Uterus (tissue), 3 donors: ENCODE measurements at regions not wholly inside any gene's neighbourhood (a gene's known extent, or its start where the extent isn't known, plus 50 kb on each side); places are given as distances from the start of the nearest gene placed in this dataset.
"Not testable (repeated sequence)": the region's sequence is repeated elsewhere in the genome, so short reads cannot be mapped to it uniquely, and the experiment has no call there.

Experiments
- DNase-seq, 2 donors: peaks; one replicate each; pipeline ENCODE4 v3.0.0-alpha.2; 2019 to 2020
- H3K27ac ChIP-seq, 2 donors: fragments of 200-600 bp; sonication (generic); 1 replicate in 1 of 2; 2 replicates in 1 of 2; pipeline ENCODE4 v1.5.1; 2016 to 2018
- H3K27me3 ChIP-seq, 2 donors: fragments of 200-600 bp; sonication (generic); one replicate each; pipeline ENCODE4 v1.5.1; 2018 to 2019; ENCODE audit warnings: control low read depth in 1 of 2
- H3K36me3 ChIP-seq, 2 donors: fragments of 200-600 bp; sonication (generic); one replicate each; pipeline ENCODE4 v1.5.1; 2019; ENCODE audit warnings: control low read depth in 1 of 2
- H3K4me1 ChIP-seq, 2 donors: fragments of 200-600 bp; sonication (generic); one replicate each; pipeline ENCODE4 v1.5.1; 2018 to 2019; ENCODE audit warnings: control low read depth in 1 of 2
- H3K4me3 ChIP-seq, 2 donors: fragments of 200-600 bp; sonication (generic); 1 replicate in 1 of 2; 2 replicates in 1 of 2; pipeline ENCODE4 v1.5.1; 2018 to 2019; ENCODE audit warnings: mild to moderate bottlenecking in 1 of 2
- H3K9me3 ChIP-seq, 2 donors: fragments of 200-600 bp; sonication (generic); one replicate each; pipeline ENCODE4 v1.5.1; 2019; ENCODE audit warnings: control low read depth in 1 of 2
- CTCF ChIP-seq, 4 experiments: fragments of 200-600 bp in 2 of 4; fragments of 450-650 bp in 2 of 4; sonication (generic) in 2 of 4; IDR thresholded peaks; one replicate each; pipeline ENCODE4 v1.5.1; 2016 to 2019; ENCODE audit warnings: antibody characterized with exemption in 4 of 4, mild to moderate bottlenecking in 2 of 4, moderate library complexity in 1 of 4
- POLR2A ChIP-seq, 2 donors: fragments of 450-650 bp; IDR thresholded peaks; one replicate each; pipeline ENCODE4 v1.6.1; 2016; ENCODE audit warnings: antibody characterized with exemption in 2 of 2, mild to moderate bottlenecking in 1 of 2, moderate library complexity in 1 of 2
- intact Hi-C: fragments of 100-400 bp; cut with DNase I; formaldehyde crosslinking; loops from one replicate; pipeline ENCODE4 v1.15.1; 2023; ENCODE audit warnings: low total_unique reads
- donor health status: DM: yes; HTN: yes; CAD: no.

GRCh38 chr4:84312426-84313012 is 186.6 kb downstream of the NKX6-1 start:
- TF ChIP-seq POLR2A (IDR thresholded peaks at IDR 0.05) (no peak), CTCF (IDR thresholded peaks at IDR 0.05) (no peak)
- no peak overlapping the region for H3K27ac ChIP-seq
- no peaks in the 10 kb centered on the region for H3K27me3 ChIP-seq

DNA sequence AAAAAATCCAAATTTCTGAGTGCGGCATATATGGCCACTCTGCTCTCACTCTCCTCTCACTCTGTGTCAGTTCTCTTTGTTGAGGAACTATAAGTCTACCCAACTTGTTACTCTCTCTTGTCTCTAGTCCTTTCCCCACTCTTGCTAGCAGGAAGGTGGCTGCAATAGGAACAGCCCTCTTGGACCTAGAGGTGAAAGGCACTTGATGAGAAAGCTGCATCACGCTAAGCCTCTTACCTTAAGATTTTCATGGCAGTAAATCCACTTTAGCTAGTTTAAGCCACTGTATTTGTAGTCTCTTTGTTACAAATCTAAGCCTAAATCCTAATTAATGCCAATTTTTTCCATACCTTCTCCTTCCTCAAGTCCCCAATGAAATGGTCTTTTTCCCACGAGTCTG is 189.9 kb downstream of the NKX6-1 start:
- intact Hi-C loops, result no loop called here
- Histone ChIP-seq H3K4me1 (no peaks in the 10 kb centered on the region), H3K27me3 (no peaks in the 10 kb centered on the region), H3K36me3 (no peaks in the 10 kb centered on the region), H3K9me3 (no peaks in the 10 kb centered on the region), H3K4me3 (no peak overlapping the region), H3K27ac (no peak overlapping the region)
- no peak for DNase-seq
- no peak for TF ChIP-seq POLR2A (IDR thresholded peaks at IDR 0.05)
- TF ChIP-seq CTCF (IDR thresholded peaks at IDR 0.05), result no peak

More at GRCh38 chr4:84312426-84313012, 186.6 kb downstream of the NKX6-1 start:
- Histone ChIP-seq H3K9me3 (no peaks in the 10 kb centered on the region), H3K4me1 (no peaks in the 10 kb centered on the region), H3K4me3 (no peak overlapping the region), H3K36me3 (no peaks in the 10 kb centered on the region)
- intact Hi-C loops, result no loop called here
- DNase-seq, result no peak

DNA sequence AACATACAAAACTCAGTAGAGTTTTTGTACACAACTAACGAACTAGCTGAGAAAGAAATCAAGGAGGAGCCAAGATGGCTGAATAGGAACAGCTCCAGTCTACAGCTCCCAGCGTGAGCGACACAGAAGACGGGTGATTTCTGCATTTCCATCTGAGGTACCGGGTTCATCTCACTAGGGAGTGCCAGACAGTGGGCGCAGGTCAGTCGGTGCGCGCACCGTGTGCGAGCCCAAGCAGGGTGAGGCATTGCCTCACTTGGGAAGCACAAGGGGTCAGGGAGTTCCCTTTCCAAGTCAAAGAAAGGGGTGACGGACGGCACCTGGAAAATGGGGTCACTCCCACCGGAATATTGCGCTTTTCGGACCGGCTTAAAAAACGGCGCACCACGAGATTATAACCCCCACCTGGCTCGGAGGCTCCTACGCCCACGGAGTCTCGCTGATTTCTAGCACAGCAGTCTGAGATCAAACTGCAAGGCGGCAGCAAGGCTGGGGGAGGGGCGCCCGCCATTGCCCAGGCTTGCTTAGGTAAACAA is 200.3 kb downstream of the NKX6-1 start:
- H3K4me1 ChIP-seq, H3K9me3 ChIP-seq, H3K4me3 ChIP-seq, DNase-seq, H3K27ac ChIP-seq, intact Hi-C loops, H3K36me3 ChIP-seq, H3K27me3 ChIP-seq: not testable (repeated sequence)

DNA sequence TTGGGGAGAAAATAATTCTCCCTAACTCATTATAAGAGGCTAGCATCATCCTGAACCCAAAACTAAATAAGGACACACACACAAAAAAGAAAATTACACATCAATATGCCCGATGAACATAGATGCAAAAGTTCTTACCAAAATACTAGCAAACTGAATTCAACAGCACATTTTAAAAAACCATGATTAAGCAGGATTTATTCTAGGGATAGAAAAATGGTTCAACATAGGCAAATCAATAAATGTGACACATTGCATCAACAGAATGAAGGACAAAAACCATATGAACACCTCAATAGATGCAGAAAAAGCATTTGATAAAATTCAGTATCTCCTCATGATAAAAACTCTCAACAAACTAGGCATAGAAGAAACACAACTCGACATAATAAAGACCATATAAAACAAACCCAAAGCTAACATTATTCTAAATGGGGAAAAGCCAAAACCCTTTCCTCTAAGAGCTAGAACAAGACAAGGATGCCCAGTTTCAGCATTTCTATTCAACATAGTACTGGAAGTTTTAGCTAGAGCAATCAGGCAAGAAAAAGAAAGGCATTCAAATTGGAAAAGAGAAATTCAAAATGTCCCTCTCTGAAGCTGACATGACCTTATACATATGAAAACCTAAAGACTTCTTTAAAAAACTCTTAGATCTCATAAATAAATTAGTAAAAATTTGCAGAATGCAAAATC is 200.9 kb downstream of the NKX6-1 start:
- TF ChIP-seq CTCF (IDR thresholded peaks at IDR 0.05) (no peak), POLR2A (IDR thresholded peaks at IDR 0.05) (no peak)
- Histone ChIP-seq H3K36me3 (no peaks in the 10 kb centered on the region), H3K27me3 (no peaks in the 10 kb centered on the region), H3K9me3 (no peaks in the 10 kb centered on the region), H3K4me3 (no peak overlapping the region), H3K27ac (no peak overlapping the region), H3K4me1 (no peaks in the 10 kb centered on the region)
- no peak for DNase-seq
- intact Hi-C loops, result no loop called here

DNA sequence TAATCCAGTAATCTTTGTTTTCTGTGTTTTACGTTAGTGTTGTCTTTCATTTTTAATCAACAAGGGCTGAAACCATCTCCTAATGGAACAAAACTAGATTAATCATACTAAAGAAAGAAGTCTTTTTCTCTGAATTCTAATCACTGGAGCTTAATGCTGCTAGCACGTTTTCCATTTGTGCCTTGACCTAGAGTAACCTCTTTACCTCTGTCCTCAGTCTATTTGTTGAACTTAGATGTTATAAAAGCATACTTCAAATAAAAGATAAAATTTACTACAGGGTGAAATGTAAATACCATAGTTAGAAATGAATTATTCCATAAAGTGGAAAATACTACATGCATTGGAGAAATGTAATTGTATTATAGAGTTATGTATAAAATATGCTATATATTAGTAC is 207.1 kb downstream of the NKX6-1 start:
- no peaks in the 10 kb centered on the region for H3K4me1 ChIP-seq
- H3K9me3 ChIP-seq, result no peaks in the 10 kb centered on the region
- intact Hi-C loops, result no loop called here
- DNase-seq, result no peak
- no peak overlapping the region for H3K27ac ChIP-seq
- H3K4me3 ChIP-seq, result no peak overlapping the region
- H3K27me3 ChIP-seq, result no peaks in the 10 kb centered on the region
- H3K36me3 ChIP-seq, result no peaks in the 10 kb centered on the region
- TF ChIP-seq CTCF (IDR thresholded peaks at IDR 0.05), result no peak
- TF ChIP-seq POLR2A (IDR thresholded peaks at IDR 0.05), result no peak
